HL-60 (cell line): ENCODE measurements at regions not wholly inside any gene's neighbourhood (a gene's known extent, or its start where the extent isn't known, plus 50 kb on each side); places are given as distances from the start of the nearest gene placed in this dataset.

Source experiments
- DNase-seq, 2 experiments: peaks; one replicate each; pipeline ENCODE4 v3.0.0-alpha.2; 2010 to 2020; ENCODE audit warnings: low read depth in 1 of 2, low spot score in 1 of 2
- H3K27ac ChIP-seq: fragments of 250-450 bp; sonication (Bioruptor Pico); replicated peaks from 2 replicates; pipeline ENCODE4 v1.5.1; 2020; ENCODE audit warnings: mild to moderate bottlenecking, moderate library complexity
- H3K27me3 ChIP-seq: fragments of 250-450 bp; sonication (Bioruptor Pico); 2 replicates; pipeline ENCODE4 v1.5.1; 2021; ENCODE audit warnings: mild to moderate bottlenecking, moderate library complexity; ENCODE audit not compliant: insufficient read depth, poor library complexity, severe bottlenecking
- H3K4me3 ChIP-seq: replicated peaks from 2 replicates; pipeline ENCODE4 v1.5.1; 2011; ENCODE audit warnings: mild to moderate bottlenecking, control low read depth, low read length; ENCODE audit not compliant: insufficient read depth
- GABPA ChIP-seq: IDR thresholded peaks from 2 replicates; pipeline ENCODE4 v1.6.1; 2012; ENCODE audit warnings: low read depth
- POLR2AphosphoS5 ChIP-seq: IDR thresholded peaks from 2 replicates; pipeline ENCODE4 v1.6.1; 2012; ENCODE audit warnings: low read depth
- SPI1 ChIP-seq: IDR thresholded peaks from 2 replicates; pipeline ENCODE4 v1.6.1; 2012; ENCODE audit warnings: low read depth, mild to moderate bottlenecking, borderline replicate concordance
- TF ChIP-seq, protein P1 (sequence below): IDR thresholded peaks from one replicate; pipeline ENCODE4 v1.5.1; 2011; ENCODE audit warnings: low read length, control low read depth, inconsistent platforms; ENCODE audit not compliant: insufficient read depth
- TF ChIP-seq, protein P2 (sequence below): IDR thresholded peaks from 2 replicates; pipeline ENCODE4 v1.6.1; 2012; ENCODE audit warnings: low read depth; ENCODE audit not compliant: insufficient replicate concordance

GRCh38 chr16:26220894-26221293 is 529.1 kb downstream of the HS3ST4 start:
- H3K27ac ChIP-seq: no peak overlapping the region
- no peak overlapping the region for H3K4me3 ChIP-seq
- H3K27me3 ChIP-seq: no peaks in the 10 kb centered on the region
- TF ChIP-seq GABPA (no peak), POLR2AphosphoS5 (no peak), SPI1 (no peak)
- TF ChIP-seq, protein P1, sequence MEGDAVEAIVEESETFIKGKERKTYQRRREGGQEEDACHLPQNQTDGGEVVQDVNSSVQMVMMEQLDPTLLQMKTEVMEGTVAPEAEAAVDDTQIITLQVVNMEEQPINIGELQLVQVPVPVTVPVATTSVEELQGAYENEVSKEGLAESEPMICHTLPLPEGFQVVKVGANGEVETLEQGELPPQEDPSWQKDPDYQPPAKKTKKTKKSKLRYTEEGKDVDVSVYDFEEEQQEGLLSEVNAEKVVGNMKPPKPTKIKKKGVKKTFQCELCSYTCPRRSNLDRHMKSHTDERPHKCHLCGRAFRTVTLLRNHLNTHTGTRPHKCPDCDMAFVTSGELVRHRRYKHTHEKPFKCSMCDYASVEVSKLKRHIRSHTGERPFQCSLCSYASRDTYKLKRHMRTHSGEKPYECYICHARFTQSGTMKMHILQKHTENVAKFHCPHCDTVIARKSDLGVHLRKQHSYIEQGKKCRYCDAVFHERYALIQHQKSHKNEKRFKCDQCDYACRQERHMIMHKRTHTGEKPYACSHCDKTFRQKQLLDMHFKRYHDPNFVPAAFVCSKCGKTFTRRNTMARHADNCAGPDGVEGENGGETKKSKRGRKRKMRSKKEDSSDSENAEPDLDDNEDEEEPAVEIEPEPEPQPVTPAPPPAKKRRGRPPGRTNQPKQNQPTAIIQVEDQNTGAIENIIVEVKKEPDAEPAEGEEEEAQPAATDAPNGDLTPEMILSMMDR: no peak
- TF ChIP-seq, protein P2, sequence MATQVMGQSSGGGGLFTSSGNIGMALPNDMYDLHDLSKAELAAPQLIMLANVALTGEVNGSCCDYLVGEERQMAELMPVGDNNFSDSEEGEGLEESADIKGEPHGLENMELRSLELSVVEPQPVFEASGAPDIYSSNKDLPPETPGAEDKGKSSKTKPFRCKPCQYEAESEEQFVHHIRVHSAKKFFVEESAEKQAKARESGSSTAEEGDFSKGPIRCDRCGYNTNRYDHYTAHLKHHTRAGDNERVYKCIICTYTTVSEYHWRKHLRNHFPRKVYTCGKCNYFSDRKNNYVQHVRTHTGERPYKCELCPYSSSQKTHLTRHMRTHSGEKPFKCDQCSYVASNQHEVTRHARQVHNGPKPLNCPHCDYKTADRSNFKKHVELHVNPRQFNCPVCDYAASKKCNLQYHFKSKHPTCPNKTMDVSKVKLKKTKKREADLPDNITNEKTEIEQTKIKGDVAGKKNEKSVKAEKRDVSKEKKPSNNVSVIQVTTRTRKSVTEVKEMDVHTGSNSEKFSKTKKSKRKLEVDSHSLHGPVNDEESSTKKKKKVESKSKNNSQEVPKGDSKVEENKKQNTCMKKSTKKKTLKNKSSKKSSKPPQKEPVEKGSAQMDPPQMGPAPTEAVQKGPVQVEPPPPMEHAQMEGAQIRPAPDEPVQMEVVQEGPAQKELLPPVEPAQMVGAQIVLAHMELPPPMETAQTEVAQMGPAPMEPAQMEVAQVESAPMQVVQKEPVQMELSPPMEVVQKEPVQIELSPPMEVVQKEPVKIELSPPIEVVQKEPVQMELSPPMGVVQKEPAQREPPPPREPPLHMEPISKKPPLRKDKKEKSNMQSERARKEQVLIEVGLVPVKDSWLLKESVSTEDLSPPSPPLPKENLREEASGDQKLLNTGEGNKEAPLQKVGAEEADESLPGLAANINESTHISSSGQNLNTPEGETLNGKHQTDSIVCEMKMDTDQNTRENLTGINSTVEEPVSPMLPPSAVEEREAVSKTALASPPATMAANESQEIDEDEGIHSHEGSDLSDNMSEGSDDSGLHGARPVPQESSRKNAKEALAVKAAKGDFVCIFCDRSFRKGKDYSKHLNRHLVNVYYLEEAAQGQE: no peak
- DNase-seq: no peak

- Histone ChIP-seq H3K27me3 (no peaks in the 10 kb centered on the region), H3K4me3 (no peak overlapping the region), H3K27ac (no peak overlapping the region)
- TF ChIP-seq, protein P2: no peak
- TF ChIP-seq, protein P1: no peak
- TF ChIP-seq SPI1 (no peak), POLR2AphosphoS5 (no peak)
- no peak for DNase-seq
Observed at GRCh38 chr16:26231647-26232046, 539.9 kb downstream of the HS3ST4 start.

DNA sequence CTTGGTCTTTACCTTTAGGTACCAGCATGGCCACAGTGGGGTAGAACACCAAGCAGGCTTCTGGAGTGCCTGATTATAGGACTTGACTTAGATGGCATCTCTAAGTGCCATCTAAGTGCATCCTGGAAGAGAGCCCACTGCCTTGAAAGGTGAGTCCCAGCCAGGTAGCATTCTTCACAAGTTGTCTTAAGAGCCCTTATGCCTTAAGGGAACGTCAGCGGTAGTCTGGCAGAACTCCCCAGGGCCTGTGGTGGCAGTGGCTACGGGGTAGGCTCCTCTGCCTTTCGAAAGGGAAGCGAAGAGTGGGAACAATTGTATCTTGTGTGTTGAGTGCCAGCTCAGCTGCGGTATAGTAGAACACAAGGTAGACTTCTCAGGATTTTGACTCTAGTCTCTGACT is 549.0 kb downstream of the HS3ST4 start:
- DNase-seq: no peak
- no peak for TF ChIP-seq POLR2AphosphoS5
- TF ChIP-seq, protein P1: no peak
- TF ChIP-seq SPI1: no peak
- TF ChIP-seq, protein P2: no peak
- Histone ChIP-seq H3K4me3 (no peak overlapping the region), H3K27ac (no peak overlapping the region), H3K27me3 (no peaks in the 10 kb centered on the region)
